PC-9 (cell line): ENCODE measurements at regions not wholly inside any gene's neighbourhood (a gene's known extent, or its start where the extent isn't known, plus 50 kb on each side); places are given as distances from the start of the nearest gene placed in this dataset.

Source experiments
- BruUV-seq: library from RNA; stranded (reverse); fragments of 400-500 nt; replicated peaks from 2 replicates; lab custom pipeline; 2021; lab: Mats Ljungman, UMichigan
- CTCF ChIA-PET: fragments of 300-600 bp; sonication (Branson Sonifier 250); formaldehyde crosslinking; loops from one replicate; lab custom pipeline; 2022; ENCODE audit warnings: antibody characterized with exemption; lab: Charles Lee
- POLR2A ChIA-PET: fragments of 300-600 bp; sonication (Branson Sonifier 250); formaldehyde crosslinking; loops from one replicate; lab custom pipeline; 2022; ENCODE audit warnings: antibody characterized with exemption; ENCODE audit not compliant: unreplicated experiment; lab: Charles Lee
- DNase-seq, 2 experiments: peaks; one replicate each; pipeline versions ENCODE4 v3.0.0 to v3.0.0-alpha.2; 2015 to 2022; ENCODE audit warnings: mixed read lengths in 1 of 2
- H2AFZ ChIP-seq: fragments of 200-600 bp; sonication (generic); 2 replicates; pipeline ENCODE4 v1.8.1; 2017; ENCODE audit warnings: antibody characterized with exemption
- H3F3A ChIP-seq: fragments of 200-600 bp; sonication (generic); 2 replicates; pipeline ENCODE4 v1.8.1; 2017; ENCODE audit warnings: antibody characterized with exemption, mild to moderate bottlenecking, low read depth; ENCODE audit not compliant: insufficient read depth
- H3K27ac ChIP-seq: fragments of 200-600 bp; sonication (generic); 2 replicates; pipeline ENCODE4 v1.6.1; 2016; ENCODE audit warnings: mixed run types
- H3K27me3 ChIP-seq: fragments of 200-600 bp; sonication (generic); 2 replicates; pipeline ENCODE4 v1.6.1; 2016; ENCODE audit warnings: low read depth, mixed run types; ENCODE audit not compliant: insufficient read depth
- H3K36me3 ChIP-seq: fragments of 200-600 bp; sonication (generic); 2 replicates; pipeline ENCODE4 v1.6.1; 2016; ENCODE audit warnings: low read depth, mixed run types
- H3K4me1 ChIP-seq: fragments of 200-600 bp; sonication (generic); replicated peaks from 2 replicates; pipeline ENCODE4 v1.6.1; 2016; ENCODE audit warnings: mixed run types; ENCODE audit not compliant: insufficient read depth
- H3K4me2 ChIP-seq: fragments of 200-600 bp; sonication (generic); 2 replicates; pipeline ENCODE4 v1.6.1; 2017; ENCODE audit warnings: mixed run types
- H3K4me3 ChIP-seq: fragments of 200-600 bp; sonication (generic); 2 replicates; pipeline ENCODE4 v1.6.1; 2016; ENCODE audit warnings: mixed run types
- H3K79me2 ChIP-seq: fragments of 200-600 bp; sonication (generic); 2 replicates; pipeline ENCODE4 v1.6.1; 2017; ENCODE audit warnings: low read depth, mixed run types
- H3K9me2 ChIP-seq: fragments of 200-600 bp; sonication (generic); 2 replicates; pipeline ENCODE4 v1.8.1; 2017; ENCODE audit warnings: mild to moderate bottlenecking; ENCODE audit not compliant: insufficient read depth
- H3K9me3 ChIP-seq: fragments of 200-600 bp; sonication (generic); 2 replicates; pipeline ENCODE4 v1.8.1; 2016; ENCODE audit warnings: low read depth; ENCODE audit not compliant: insufficient read depth
- H4K20me1 ChIP-seq: fragments of 200-600 bp; sonication (generic); 2 replicates; pipeline ENCODE4 v1.8.1; 2017; ENCODE audit not compliant: insufficient read depth
- EZH2 ChIP-seq: fragments of 200-600 bp; sonication (generic); IDR thresholded peaks from 2 replicates; pipeline ENCODE4 v1.8.0; 2017; ENCODE audit warnings: antibody characterized with exemption, low read depth
- intact Hi-C: fragments of 100-400 bp; cut with micrococcal nuclease; formaldehyde crosslinking; loops from one replicate; pipeline ENCODE4 v1.10.0; 2022; ENCODE audit not compliant: unreplicated experiment
- TF ChIP-seq, protein P1 (sequence below): fragments of 200-600 bp; sonication (generic); conservative IDR thresholded peaks from 2 replicates; pipeline ENCODE4 v1.6.1; 2017; ENCODE audit warnings: mixed run types, antibody characterized with exemption, mild to moderate bottlenecking, moderate library complexity

DNA sequence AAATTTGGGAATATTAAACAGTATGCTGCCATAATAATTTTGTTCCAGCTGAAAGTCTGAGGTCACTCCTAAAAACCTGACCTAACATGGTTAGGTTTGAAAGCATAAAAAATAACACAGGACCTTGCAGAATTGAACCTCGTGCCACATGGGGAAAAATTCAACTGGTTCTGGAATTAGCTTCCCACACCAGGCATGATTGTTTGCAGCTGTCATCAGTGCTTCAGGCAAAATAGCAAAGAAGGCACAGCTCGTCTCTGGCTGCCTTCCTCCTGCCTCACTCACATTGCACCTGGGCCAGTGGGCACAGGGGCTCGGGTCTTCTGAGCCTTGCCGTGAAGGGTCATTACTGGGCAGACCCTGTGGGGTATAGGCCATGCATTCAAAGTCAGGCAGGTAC, 153.8 kb upstream of the ARHGAP20 start:
- BruUV-seq, result no TSS peak
- no peaks in the 10 kb centered on the region for H3K9me3 ChIP-seq
- intact Hi-C loops, result no loop called here
- no peaks in the 10 kb centered on the region for H3F3A ChIP-seq
- H3K9me2 ChIP-seq, result no peaks in the 10 kb centered on the region
- H3K79me2 ChIP-seq, result no peaks in the 10 kb centered on the region
- H3K36me3 ChIP-seq, result no peaks in the 10 kb centered on the region
- no peak for TF ChIP-seq EZH2
- TF ChIP-seq, protein P1, sequence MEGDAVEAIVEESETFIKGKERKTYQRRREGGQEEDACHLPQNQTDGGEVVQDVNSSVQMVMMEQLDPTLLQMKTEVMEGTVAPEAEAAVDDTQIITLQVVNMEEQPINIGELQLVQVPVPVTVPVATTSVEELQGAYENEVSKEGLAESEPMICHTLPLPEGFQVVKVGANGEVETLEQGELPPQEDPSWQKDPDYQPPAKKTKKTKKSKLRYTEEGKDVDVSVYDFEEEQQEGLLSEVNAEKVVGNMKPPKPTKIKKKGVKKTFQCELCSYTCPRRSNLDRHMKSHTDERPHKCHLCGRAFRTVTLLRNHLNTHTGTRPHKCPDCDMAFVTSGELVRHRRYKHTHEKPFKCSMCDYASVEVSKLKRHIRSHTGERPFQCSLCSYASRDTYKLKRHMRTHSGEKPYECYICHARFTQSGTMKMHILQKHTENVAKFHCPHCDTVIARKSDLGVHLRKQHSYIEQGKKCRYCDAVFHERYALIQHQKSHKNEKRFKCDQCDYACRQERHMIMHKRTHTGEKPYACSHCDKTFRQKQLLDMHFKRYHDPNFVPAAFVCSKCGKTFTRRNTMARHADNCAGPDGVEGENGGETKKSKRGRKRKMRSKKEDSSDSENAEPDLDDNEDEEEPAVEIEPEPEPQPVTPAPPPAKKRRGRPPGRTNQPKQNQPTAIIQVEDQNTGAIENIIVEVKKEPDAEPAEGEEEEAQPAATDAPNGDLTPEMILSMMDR, result no peak
- no peak overlapping the region for H3K27ac ChIP-seq
- no peak overlapping the region for H2AFZ ChIP-seq
- ChIA-PET POLR2A (no interaction called here), CTCF (no interaction called here)
- no peaks in the 10 kb centered on the region for H3K27me3 ChIP-seq
- H4K20me1 ChIP-seq, result no peaks in the 10 kb centered on the region
- H3K4me3 ChIP-seq, result no peak overlapping the region
- no peak for DNase-seq
- no peaks in the 10 kb centered on the region for H3K4me1 ChIP-seq
- H3K4me2 ChIP-seq, result no peak overlapping the region

DNA sequence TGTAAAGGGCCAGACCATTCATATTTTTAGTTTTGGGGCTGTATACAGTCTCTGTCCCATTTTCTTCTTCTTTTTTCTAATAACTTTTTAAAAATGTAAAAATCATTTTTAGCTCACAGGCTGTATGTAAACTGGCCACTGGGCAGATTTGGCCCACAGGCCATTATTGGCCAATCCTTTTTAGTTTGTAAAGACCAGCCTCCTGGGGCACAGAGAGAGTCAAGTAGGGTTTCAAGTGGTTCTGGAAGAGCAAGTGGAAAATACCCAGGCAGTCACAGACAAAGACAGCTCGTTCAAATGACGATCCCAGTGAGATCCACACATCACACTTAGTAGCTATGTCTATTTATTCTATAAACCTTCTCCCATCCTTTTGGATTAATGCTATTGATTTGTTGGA, 150.2 kb upstream of the ARHGAP20 start:
- Histone ChIP-seq H3K4me2 (no peak overlapping the region), H3K4me3 (no peak overlapping the region), H4K20me1 (no peaks in the 10 kb centered on the region), H3K27me3 (no peaks in the 10 kb centered on the region), H3F3A (no peaks in the 10 kb centered on the region), H3K36me3 (no peaks in the 10 kb centered on the region), H3K27ac (no peak overlapping the region), H3K9me2 (no peaks in the 10 kb centered on the region), H2AFZ (no peak overlapping the region), H3K79me2 (no peaks in the 10 kb centered on the region), H3K4me1 (no peaks in the 10 kb centered on the region), H3K9me3 (no peaks in the 10 kb centered on the region)
- no peak for TF ChIP-seq EZH2
- TF ChIP-seq, protein P1, result no peak
- DNase-seq, result no peak
- CTCF ChIA-PET, result no interaction called here
- intact Hi-C loops, result no loop called here
- BruUV-seq, result no TSS peak
- POLR2A ChIA-PET, result interaction anchor here (0.5 kb wide), 1 partner anchor 50 kb away, joined by 9 read pairs; no protein-coding TSS in a partner anchor

DNA sequence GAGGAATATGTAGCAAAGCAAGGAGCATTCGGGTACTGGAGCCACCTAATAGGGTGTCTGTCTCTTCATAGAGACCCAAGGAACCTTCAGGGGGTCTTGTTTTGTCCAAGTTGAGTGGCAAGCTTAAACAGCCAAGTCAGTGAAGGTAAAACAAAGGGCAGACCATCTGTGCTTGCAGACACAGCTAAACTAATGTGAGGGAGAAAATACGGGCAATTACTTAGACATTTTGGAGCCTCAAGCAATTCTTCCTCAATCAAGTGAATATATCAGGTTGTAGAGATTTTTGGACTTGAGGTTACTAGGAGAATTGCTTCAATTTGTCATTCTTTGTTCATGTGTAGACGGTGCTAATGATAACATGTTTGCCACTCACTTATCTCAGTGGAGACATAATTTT, 148.2 kb upstream of the ARHGAP20 start:
- Histone ChIP-seq H3K4me1 (no peaks in the 10 kb centered on the region), H3K4me2 (no peak overlapping the region), H4K20me1 (no peaks in the 10 kb centered on the region), H3K9me3 (no peaks in the 10 kb centered on the region), H2AFZ (no peak overlapping the region), H3K9me2 (no peaks in the 10 kb centered on the region), H3F3A (no peaks in the 10 kb centered on the region), H3K27ac (no peak overlapping the region), H3K79me2 (no peaks in the 10 kb centered on the region), H3K27me3 (no peaks in the 10 kb centered on the region), H3K36me3 (no peaks in the 10 kb centered on the region), H3K4me3 (no peak overlapping the region)
- no peak for DNase-seq
- ChIA-PET POLR2A (no interaction called here), CTCF (no interaction called here)
- TF ChIP-seq EZH2, result no peak
- TF ChIP-seq, protein P1, result no peak
- no TSS peak for BruUV-seq
- intact Hi-C loops, result no loop called here
